H1 (cell line): ENCODE measurements at regions not wholly inside any gene's neighbourhood (a gene's known extent, or its start where the extent isn't known, plus 50 kb on each side); places are given as distances from the start of the nearest gene placed in this dataset.
"Not testable (repeated sequence)": the region's sequence is repeated elsewhere in the genome, so short reads cannot be mapped to it uniquely, and the experiment has no call there.

Source experiments
- CTCF ChIA-PET: fragments of 300-600 bp; sonication (Branson Sonifier 250); formaldehyde crosslinking; loops from one replicate; lab custom pipeline; 2021; ENCODE audit not compliant: partially characterized antibody; lab: Charles Lee
- POLR2A ChIA-PET: fragments of 300-600 bp; sonication (Branson Sonifier 250); formaldehyde crosslinking; loops from one replicate; lab custom pipeline; 2021; ENCODE audit warnings: inconsistent platforms; ENCODE audit not compliant: partially characterized antibody; lab: Charles Lee
- DNase-seq, 2 experiments: peaks; one replicate each; pipeline versions ENCODE4 v3.0.0 to v3.0.0-alpha.2; 2010 to 2022; ENCODE audit warnings: low spot score in 2 of 2, low read depth in 1 of 2, mixed read lengths in 1 of 2
- FAIRE-seq: peaks from 2 replicates; lab custom pipeline; 2011; peaks lifted over from hg19 to GRCh38; lab: Jason Lieb, UNC
- H2AFZ ChIP-seq: 2 replicates; pipeline ENCODE4 v1.8.1; 2012; ENCODE audit warnings: low read length, inconsistent platforms
- H2AK5ac ChIP-seq: 2 replicates; pipeline ENCODE4 v1.6.1; 2013; ENCODE audit warnings: low read depth, low read length
- H2BK120ac ChIP-seq: replicated peaks from 2 replicates; pipeline ENCODE3; 2013; ENCODE audit warnings: low read depth, low read length, inconsistent platforms
- H2BK12ac ChIP-seq: 2 replicates; pipeline ENCODE4 v1.6.1; 2013; ENCODE audit warnings: low read depth, low read length
- H2BK15ac ChIP-seq: 2 replicates; pipeline ENCODE4 v1.6.1; 2013; ENCODE audit warnings: low read length
- H2BK20ac ChIP-seq: 2 replicates; pipeline ENCODE4 v1.6.1; 2013; ENCODE audit warnings: low read length
- H2BK5ac ChIP-seq: 2 replicates; pipeline ENCODE4 v1.6.1; 2013; ENCODE audit warnings: low read depth, low read length
- H3K14ac ChIP-seq: 2 replicates; pipeline ENCODE4 v1.6.1; 2013; ENCODE audit warnings: inconsistent platforms; ENCODE audit not compliant: insufficient read length
- H3K18ac ChIP-seq: 2 replicates; pipeline ENCODE4 v1.6.1; 2013; ENCODE audit warnings: low read length; ENCODE audit errors: extremely low read depth
- H3K23ac ChIP-seq: 2 replicates; pipeline ENCODE4 v1.6.1; 2013; ENCODE audit warnings: inconsistent platforms; ENCODE audit not compliant: insufficient read length
- H3K23me2 ChIP-seq: 2 replicates; pipeline ENCODE4 v1.6.1; 2013; ENCODE audit warnings: low read depth, low read length
- H3K27ac ChIP-seq: 2 replicates; pipeline ENCODE4 v1.6.1; 2011; ENCODE audit warnings: low read depth, low read length, inconsistent platforms
- H3K27me3 ChIP-seq, 4 experiments: replicated peaks in 1 of 4; 1 replicate in 1 of 4; 2 replicates in 3 of 4; pipeline versions ENCODE4 v1.6.1 to v1.8.1; 2011 to 2013; ENCODE audit warnings: low read length in 3 of 4, mild to moderate bottlenecking in 3 of 4, inconsistent platforms in 2 of 4, mixed read lengths in 2 of 4, moderate library complexity in 1 of 4; ENCODE audit not compliant: control insufficient read depth in 3 of 4, insufficient read depth in 3 of 4; ENCODE audit errors: extremely low read depth in 1 of 4
- H3K36me3 ChIP-seq, 4 experiments: 2 replicates each; pipeline versions ENCODE4 v1.6.1 to v1.8.1; 2011 to 2013; ENCODE audit warnings: mild to moderate bottlenecking in 4 of 4, low read length in 3 of 4, moderate library complexity in 2 of 4, control low read depth in 1 of 4, inconsistent platforms in 1 of 4; ENCODE audit not compliant: insufficient read depth in 4 of 4, control insufficient read depth in 2 of 4
- H3K4ac ChIP-seq: replicated peaks from 2 replicates; pipeline ENCODE3; 2013; ENCODE audit warnings: low read length, low read depth, mixed read lengths, inconsistent platforms; ENCODE audit not compliant: insufficient read length
- H3K4me1 ChIP-seq, 4 experiments: replicated peaks in 1 of 4; 1 replicate in 1 of 4; 2 replicates in 3 of 4; pipeline versions ENCODE4 v1.6.1 to v1.8.1; 2011 to 2013; ENCODE audit warnings: low read length in 3 of 4, inconsistent platforms in 2 of 4, mixed read lengths in 1 of 4; ENCODE audit not compliant: insufficient read depth in 4 of 4, control insufficient read depth in 3 of 4
- H3K4me2 ChIP-seq, 2 experiments: 2 replicates each; pipeline versions ENCODE4 v1.6.1 to v1.8.1; 2011 to 2013; ENCODE audit warnings: low read depth in 2 of 2, low read length in 2 of 2, control low read depth in 1 of 2, inconsistent platforms in 1 of 2, mild to moderate bottlenecking in 1 of 2; ENCODE audit not compliant: insufficient read depth in 1 of 2
- H3K4me3 ChIP-seq, 4 experiments: fragments of 200-600, 300-600 bp in 1 of 4; sonication (generic), shearing (Covaris generic), sonication (Bioruptor Twin) in 1 of 4; 2 replicates each; pipeline versions ENCODE4 v1.5.1 to v1.8.1; 2011 to 2016; ENCODE audit warnings: low read length in 4 of 4, low read depth in 3 of 4, control low read depth in 2 of 4, inconsistent platforms in 2 of 4, mild to moderate bottlenecking in 2 of 4, mixed read lengths in 1 of 4, moderate library complexity in 1 of 4; ENCODE audit not compliant: insufficient read depth in 2 of 4; ENCODE audit errors: extremely low read depth in 1 of 4
- H3K56ac ChIP-seq: replicated peaks from 2 replicates; pipeline ENCODE3; 2013; ENCODE audit warnings: low read depth, mild to moderate bottlenecking, mixed read lengths, low read length, inconsistent platforms; ENCODE audit not compliant: insufficient read length
- H3K79me1 ChIP-seq: 2 replicates; pipeline ENCODE4 v1.6.1; 2013; ENCODE audit warnings: low read depth, low read length, control low read depth
- H3K79me2 ChIP-seq, 2 experiments: 2 replicates each; pipeline versions ENCODE4 v1.6.1 to v1.8.1; 2012 to 2013; ENCODE audit warnings: low read length in 2 of 2, mild to moderate bottlenecking in 2 of 2, inconsistent platforms in 1 of 2; ENCODE audit not compliant: insufficient read depth in 2 of 2, control insufficient read depth in 1 of 2
- H3K9ac ChIP-seq, 4 experiments: replicated peaks in 1 of 4; 1 replicate in 1 of 4; 2 replicates in 3 of 4; pipeline versions ENCODE4 v1.6.1 to v1.8.1; 2011 to 2013; ENCODE audit warnings: low read depth in 3 of 4, low read length in 3 of 4, control low read depth in 2 of 4, mild to moderate bottlenecking in 2 of 4, moderate library complexity in 2 of 4, inconsistent platforms in 1 of 4; ENCODE audit errors: extremely low read depth in 1 of 4
- H3K9me3 ChIP-seq, 2 experiments: 2 replicates each; pipeline versions ENCODE4 v1.6.1 to v1.8.1; 2012 to 2013; ENCODE audit warnings: mild to moderate bottlenecking in 2 of 2, moderate library complexity in 2 of 2, control low read depth in 1 of 2, inconsistent platforms in 1 of 2, low read depth in 1 of 2, low read length in 1 of 2, mixed read lengths in 1 of 2; ENCODE audit not compliant: insufficient read depth in 2 of 2
- H4K20me1 ChIP-seq, 2 experiments: replicated peaks in 1 of 2; 2 replicates each; pipeline versions ENCODE3 to v1.8.1; 2011 to 2013; ENCODE audit warnings: inconsistent platforms in 2 of 2, low read length in 2 of 2, mild to moderate bottlenecking in 1 of 2; ENCODE audit not compliant: insufficient read depth in 2 of 2, control insufficient read depth in 1 of 2
- H4K5ac ChIP-seq: 2 replicates; pipeline ENCODE4 v1.6.1; 2013; ENCODE audit warnings: low read length, low read depth, mixed read lengths, inconsistent platforms; ENCODE audit not compliant: insufficient read length
- H4K8ac ChIP-seq: 2 replicates; pipeline ENCODE4 v1.8.0; 2013; ENCODE audit warnings: mild to moderate bottlenecking, moderate library complexity, low read length, inconsistent platforms; ENCODE audit not compliant: insufficient read depth; ENCODE audit errors: extremely low read depth
- H4K91ac ChIP-seq: replicated peaks from 2 replicates; pipeline ENCODE3; 2013; ENCODE audit warnings: low read length, mixed read lengths, inconsistent platforms; ENCODE audit not compliant: insufficient read length
- WGBS, 2 experiments: shearing (Covaris generic) in 1 of 2; methylation state at CpG; one replicate each; pipeline versions ENCODE4 v1.1.6 to v1.1.7; 2013 to 2015; ENCODE audit warnings: low lambda C conversion rate in 2 of 2, mixed read lengths in 2 of 2, inconsistent platforms in 1 of 2, low coverage in 1 of 2, missing lambda C conversion rate in 1 of 2; ENCODE audit not compliant: insufficient replicate concordance in 2 of 2, insufficient coverage in 1 of 2, insufficient read length in 1 of 2; ENCODE audit errors: extremely low coverage in 1 of 2, missing lambda C conversion rate in 1 of 2; 5-methylcytosine and 5-hydroxymethylcytosine counted together

DNA sequence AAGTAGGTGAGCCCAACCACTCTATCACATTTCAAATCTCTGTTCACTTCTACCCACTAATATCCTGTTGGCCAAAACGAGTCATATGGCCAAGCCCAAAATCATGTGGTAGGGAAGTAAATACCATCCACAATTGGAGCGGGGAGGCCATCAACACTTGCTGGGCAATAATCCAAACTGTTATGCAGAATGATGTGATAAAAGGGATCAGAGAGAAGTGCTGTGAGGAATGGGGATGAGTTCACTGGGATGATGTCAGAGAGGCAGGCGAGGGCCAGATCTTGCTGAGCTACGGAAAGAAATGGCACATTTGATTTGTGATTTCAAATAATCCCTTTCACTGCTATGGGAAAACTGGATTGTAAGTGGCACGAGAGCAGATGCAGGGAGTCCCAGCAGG is 188.4 kb downstream of the NPIPA8 start:
- H2AFZ ChIP-seq, H3K4me1 ChIP-seq, H2BK12ac ChIP-seq, H3K79me2 ChIP-seq, H3K9me3 ChIP-seq, H3K9ac ChIP-seq, H3K4me3 ChIP-seq, H4K91ac ChIP-seq, H3K4ac ChIP-seq, H3K23ac ChIP-seq, CTCF ChIA-PET, H3K23me2 ChIP-seq, H3K79me1 ChIP-seq, H3K14ac ChIP-seq, H3K27me3 ChIP-seq, H2BK120ac ChIP-seq, H4K8ac ChIP-seq, DNase-seq, H3K56ac ChIP-seq, H2AK5ac ChIP-seq, H3K18ac ChIP-seq, POLR2A ChIA-PET, FAIRE-seq, H4K20me1 ChIP-seq, H4K5ac ChIP-seq, H3K4me2 ChIP-seq, H2BK20ac ChIP-seq, H3K36me3 ChIP-seq, H2BK5ac ChIP-seq, H2BK15ac ChIP-seq, H3K27ac ChIP-seq: not testable (repeated sequence)
- no CpG with 5 or more reads among the region's 5 CpGs for WGBS, 2 experiments

DNA sequence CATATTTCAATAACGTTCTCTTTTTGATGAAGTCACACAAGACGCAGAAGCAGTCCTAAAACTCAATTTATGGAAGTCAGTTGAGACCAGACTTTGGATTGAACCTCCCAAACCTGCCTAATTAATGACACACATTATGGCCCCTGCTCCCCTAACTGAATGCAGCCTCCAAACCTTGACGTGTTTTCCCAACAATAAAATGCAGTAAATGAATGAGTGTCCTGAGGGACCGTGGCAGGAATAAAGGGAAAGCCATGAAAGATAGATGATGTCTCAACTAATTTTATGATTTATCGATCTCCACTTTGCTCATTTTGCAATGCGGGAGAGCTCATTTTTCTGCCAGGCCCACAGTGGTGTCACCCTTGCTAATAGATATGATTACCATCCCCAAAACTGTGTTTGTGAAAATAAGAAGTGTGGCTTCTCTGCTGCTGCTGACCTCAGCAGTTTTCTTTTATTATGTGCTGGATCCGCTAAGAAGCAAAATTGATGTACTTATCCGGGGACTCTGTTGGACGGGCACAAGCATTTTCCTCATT is 189.9 kb downstream of the NPIPA8 start:
- H2BK120ac ChIP-seq, CTCF ChIA-PET, H2BK15ac ChIP-seq, H3K18ac ChIP-seq, H3K56ac ChIP-seq, H4K20me1 ChIP-seq, H3K27ac ChIP-seq, H2BK5ac ChIP-seq, POLR2A ChIA-PET, H3K4me3 ChIP-seq, H3K79me1 ChIP-seq, H3K4me1 ChIP-seq, H3K4ac ChIP-seq, H3K79me2 ChIP-seq, H3K23me2 ChIP-seq, H4K5ac ChIP-seq, H3K27me3 ChIP-seq, H4K8ac ChIP-seq, H4K91ac ChIP-seq, H3K4me2 ChIP-seq, H3K14ac ChIP-seq, H3K9me3 ChIP-seq, FAIRE-seq, H2AK5ac ChIP-seq, H2BK12ac ChIP-seq, H3K9ac ChIP-seq, H3K23ac ChIP-seq, H2AFZ ChIP-seq, DNase-seq, H3K36me3 ChIP-seq, H2BK20ac ChIP-seq: not testable (repeated sequence)
- WGBS, 2 experiments = no CpG with 5 or more reads among the region's 9 CpGs
